ENCODE measurements at regions not wholly inside any gene's neighbourhood (a gene's known extent, or its start where the extent isn't known, plus 50 kb on each side); places are given as distances from the start of the nearest gene placed in this dataset.

- H3K4me3 ChIP-seq: no peak overlapping the region
- no peak for DNase-seq (ENCODE audit: extremely low spot score)
- no peak overlapping the region for H3K27ac ChIP-seq (replicated peaks in 1 of 4)
- intact Hi-C loops (cut with DNase I): no loop called here
- 84% methylated on average over 3 of the region's 3 CpGs for WGBS
- H3K9me3 ChIP-seq: no peaks in the 10 kb centered on the region
- no peaks in the 10 kb centered on the region for H3K4me1 ChIP-seq
- no peak for TF ChIP-seq POLR2A (IDR thresholded peaks at IDR 0.05; ENCODE audit: low read depth)
- H3K36me3 ChIP-seq: no peaks in the 10 kb centered on the region
- H3K27me3 ChIP-seq: no peaks in the 10 kb centered on the region
Observed at GRCh38 chr3:104588442-104588841, 778.3 kb upstream of the ALCAM start.

DNA sequence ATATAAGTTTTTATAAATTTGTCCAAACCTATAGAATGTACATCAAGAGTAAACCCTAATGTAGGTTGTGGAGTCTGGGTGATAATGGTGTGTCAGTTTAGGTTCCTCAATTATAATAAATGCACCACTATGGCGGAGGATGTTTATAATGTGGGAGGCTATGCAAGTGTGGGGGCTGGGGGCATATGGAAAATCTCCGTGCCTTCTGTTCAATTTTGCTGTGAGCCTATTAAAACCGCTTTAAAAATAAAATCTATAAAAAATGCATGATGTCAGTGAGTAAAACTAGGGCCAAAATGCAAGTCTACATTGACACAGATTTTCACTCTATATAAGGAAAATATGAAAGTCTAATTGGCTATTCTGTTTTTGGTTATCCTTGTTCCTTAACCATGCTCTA lies 774.9 kb upstream of the ALCAM start:
- Histone ChIP-seq H3K9me3 (no peaks in the 10 kb centered on the region), H3K4me3 (no peak overlapping the region), H3K36me3 (no peaks in the 10 kb centered on the region), H3K27me3 (no peaks in the 10 kb centered on the region), H3K27ac (replicated peaks in 1 of 4) (no peak overlapping the region), H3K4me1 (no peaks in the 10 kb centered on the region)
- intact Hi-C loops (cut with DNase I): no loop called here
- TF ChIP-seq POLR2AphosphoS5 (IDR thresholded peaks at IDR 0.05) (no peak), EP300 (IDR thresholded peaks at IDR 0.05) (no peak), POLR2A (IDR thresholded peaks at IDR 0.05; ENCODE audit: low read depth) (no peak)
- TF ChIP-seq, protein P1, sequence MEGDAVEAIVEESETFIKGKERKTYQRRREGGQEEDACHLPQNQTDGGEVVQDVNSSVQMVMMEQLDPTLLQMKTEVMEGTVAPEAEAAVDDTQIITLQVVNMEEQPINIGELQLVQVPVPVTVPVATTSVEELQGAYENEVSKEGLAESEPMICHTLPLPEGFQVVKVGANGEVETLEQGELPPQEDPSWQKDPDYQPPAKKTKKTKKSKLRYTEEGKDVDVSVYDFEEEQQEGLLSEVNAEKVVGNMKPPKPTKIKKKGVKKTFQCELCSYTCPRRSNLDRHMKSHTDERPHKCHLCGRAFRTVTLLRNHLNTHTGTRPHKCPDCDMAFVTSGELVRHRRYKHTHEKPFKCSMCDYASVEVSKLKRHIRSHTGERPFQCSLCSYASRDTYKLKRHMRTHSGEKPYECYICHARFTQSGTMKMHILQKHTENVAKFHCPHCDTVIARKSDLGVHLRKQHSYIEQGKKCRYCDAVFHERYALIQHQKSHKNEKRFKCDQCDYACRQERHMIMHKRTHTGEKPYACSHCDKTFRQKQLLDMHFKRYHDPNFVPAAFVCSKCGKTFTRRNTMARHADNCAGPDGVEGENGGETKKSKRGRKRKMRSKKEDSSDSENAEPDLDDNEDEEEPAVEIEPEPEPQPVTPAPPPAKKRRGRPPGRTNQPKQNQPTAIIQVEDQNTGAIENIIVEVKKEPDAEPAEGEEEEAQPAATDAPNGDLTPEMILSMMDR (IDR thresholded peaks at IDR 0.05): no peak
- WGBS: 95% methylated on average over 3 of the region's 3 CpGs
- DNase-seq (ENCODE audit: extremely low spot score): no peak

- Histone ChIP-seq H3K9me3 (no peaks in the 10 kb centered on the region), H3K4me3 (no peak overlapping the region), H3K36me3 (no peaks in the 10 kb centered on the region), H3K27me3 (no peaks in the 10 kb centered on the region), H3K27ac (replicated peaks in 1 of 4) (no peak overlapping the region), H3K4me1 (no peaks in the 10 kb centered on the region)
- WGBS: 88% methylated on average over 2 of the region's 2 CpGs
- TF ChIP-seq POLR2A (IDR thresholded peaks at IDR 0.05; ENCODE audit: low read depth): no peak
- no peak for DNase-seq (ENCODE audit: extremely low spot score)
- intact Hi-C loops (cut with DNase I): no loop called here
Observed at GRCh38 chr3:104594491-104594890, 772.2 kb upstream of the ALCAM start.

DNA sequence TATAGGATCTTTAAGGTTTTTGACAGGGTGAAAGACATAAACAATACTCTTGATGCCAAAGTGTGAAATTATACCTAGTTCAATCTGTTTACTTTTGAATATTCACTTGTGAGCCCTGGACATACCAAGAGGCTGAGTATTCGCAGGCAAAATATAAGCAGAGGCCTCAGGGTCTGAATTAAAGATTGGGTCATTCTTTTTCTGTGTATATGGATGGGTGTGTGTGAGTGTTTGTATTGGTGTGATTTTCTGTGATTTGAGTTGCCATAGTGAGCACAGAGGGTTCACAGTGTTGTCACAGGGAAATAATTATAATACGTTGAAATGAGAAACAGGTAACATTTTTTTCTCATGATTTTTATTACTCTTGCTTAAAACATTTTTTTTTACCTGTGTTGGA lies 770.7 kb upstream of the ALCAM start:
- intact Hi-C loops (cut with DNase I): no loop called here
- Histone ChIP-seq H3K27me3 (no peaks in the 10 kb centered on the region), H3K27ac (replicated peaks in 1 of 4) (no peak overlapping the region), H3K36me3 (no peaks in the 10 kb centered on the region), H3K4me1 (no peaks in the 10 kb centered on the region), H3K4me3 (no peak overlapping the region), H3K9me3 (no peaks in the 10 kb centered on the region)
- TF ChIP-seq EP300 (IDR thresholded peaks at IDR 0.05): no peak
- TF ChIP-seq POLR2A (IDR thresholded peaks at IDR 0.05; ENCODE audit: low read depth): no peak
- TF ChIP-seq POLR2AphosphoS5 (IDR thresholded peaks at IDR 0.05): no peak
- TF ChIP-seq, protein P1 (IDR thresholded peaks at IDR 0.05): no peak
- 89% methylated on average over 2 of the region's 2 CpGs for WGBS
- DNase-seq (ENCODE audit: extremely low spot score): no peak

DNA sequence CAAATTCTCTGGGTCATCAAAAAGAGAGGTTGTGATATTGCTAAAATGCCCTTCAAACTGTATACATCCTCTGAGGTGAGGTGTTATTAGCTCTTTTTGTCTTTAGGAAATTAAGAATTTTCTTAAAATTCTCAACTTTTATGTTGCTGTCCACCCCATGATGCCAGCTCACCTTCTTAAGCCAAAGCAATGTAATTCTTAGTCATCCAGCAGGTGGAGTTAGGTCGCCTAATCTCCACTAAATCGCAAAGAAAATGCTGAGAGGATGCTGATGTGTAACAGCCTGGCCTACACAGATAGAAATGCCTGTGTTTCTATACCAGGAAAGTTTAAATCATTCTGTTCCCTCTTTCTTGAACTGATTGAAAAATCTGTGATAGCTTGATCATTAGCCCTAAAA lies 770.2 kb upstream of the ALCAM start:
- Histone ChIP-seq H3K9me3 (no peaks in the 10 kb centered on the region), H3K36me3 (no peaks in the 10 kb centered on the region), H3K4me3 (no peak overlapping the region), H3K4me1 (no peaks in the 10 kb centered on the region), H3K27me3 (no peaks in the 10 kb centered on the region), H3K27ac (replicated peaks in 1 of 4) (no peak overlapping the region)
- TF ChIP-seq POLR2A (IDR thresholded peaks at IDR 0.05; ENCODE audit: low read depth): no peak
- TF ChIP-seq, protein P1 (IDR thresholded peaks at IDR 0.05): peak; percentile 20 to 40 (median 25)
- 31% methylated on average over 2 of the region's 2 CpGs for WGBS
- intact Hi-C loops (cut with DNase I): no loop called here
- no peak for DNase-seq (ENCODE audit: extremely low spot score)

DNA sequence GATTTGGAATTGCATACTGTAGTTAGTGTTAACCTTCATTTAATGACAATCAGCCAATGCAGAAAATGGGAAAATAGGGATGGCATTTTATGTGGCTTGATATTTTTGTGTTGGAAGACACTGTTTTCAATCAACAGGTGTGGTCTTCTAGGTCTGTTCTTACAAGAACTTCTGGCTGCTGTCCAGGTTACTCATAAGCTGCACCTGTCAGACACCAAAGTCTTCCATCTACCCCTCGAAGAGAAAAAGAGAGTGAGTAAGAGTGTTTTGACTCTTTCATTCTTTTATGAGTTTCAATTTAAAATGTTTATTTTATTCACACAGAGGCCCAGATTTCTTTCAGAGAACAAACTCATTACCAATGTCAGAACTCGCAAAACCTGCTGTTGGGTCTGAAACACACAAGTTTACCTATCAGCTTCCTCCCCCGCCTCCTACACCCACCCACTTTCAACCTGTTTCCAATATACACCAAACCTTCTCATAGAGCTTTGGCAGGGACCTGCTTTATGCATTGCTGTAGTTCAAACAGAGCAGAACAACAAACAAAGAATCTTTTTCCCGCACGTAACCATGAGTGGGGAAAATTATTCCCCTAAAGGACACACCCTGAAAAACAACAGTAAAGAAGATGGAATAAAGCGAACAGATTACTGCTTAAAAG lies 767.7 kb upstream of the ALCAM start:
- Histone ChIP-seq H3K27me3 (no peaks in the 10 kb centered on the region), H3K4me3 (no peak overlapping the region), H3K36me3 (no peaks in the 10 kb centered on the region), H3K27ac (replicated peaks in 1 of 4) (no peak overlapping the region), H3K9me3 (no peaks in the 10 kb centered on the region), H3K4me1 (no peaks in the 10 kb centered on the region)
- no peak for DNase-seq (ENCODE audit: extremely low spot score)
- WGBS: 86% methylated on average over 6 of the region's 6 CpGs
- TF ChIP-seq EP300 (IDR thresholded peaks at IDR 0.05): no peak
- TF ChIP-seq POLR2AphosphoS5 (IDR thresholded peaks at IDR 0.05): no peak
- no peak for TF ChIP-seq POLR2A (IDR thresholded peaks at IDR 0.05; ENCODE audit: low read depth)
- TF ChIP-seq, protein P1 (IDR thresholded peaks at IDR 0.05): no peak
- intact Hi-C loops (cut with DNase I): no loop called here
